ENCODE measurements at regions not wholly inside any gene's neighbourhood (a gene's known extent, or its start where the extent isn't known, plus 50 kb on each side); places are given as distances from the start of the nearest gene placed in this dataset.

- TF ChIP-seq ASH2L (IDR thresholded peaks at IDR 0.05; ENCODE audit: insufficient read length, low read depth, low read length) (no peak), POLR2AphosphoS5 (IDR thresholded peaks at IDR 0.05; ENCODE audit: low read depth, low read length) (no peak), ATF6 (CRISPR knock-in tag; conservative IDR thresholded peaks at IDR 0.05) (no peak), FOXK1 (CRISPR knock-in tag; IDR thresholded peaks at IDR 0.05; ENCODE audit: borderline replicate concordance, low read depth) (no peak), ATF2 (CRISPR knock-in tag; IDR thresholded peaks at IDR 0.05) (no peak), ZNF224 (CRISPR knock-in tag; IDR thresholded peaks at IDR 0.05) (no peak), POLR2A (IDR thresholded peaks at IDR 0.05; ENCODE audit: insufficient read depth in 1 of 2, low read depth in 2 of 2, low read length in 2 of 2) (no peak), GTF2F1 (IDR thresholded peaks at IDR 0.05; ENCODE audit: low read length) (no peak), CTCF (CRISPR knock-in tag; IDR thresholded peaks at IDR 0.05) (no peak), ZNF138 (CRISPR knock-in tag; IDR thresholded peaks at IDR 0.05; ENCODE audit: low read depth) (no peak), SP4 (CRISPR knock-in tag; IDR thresholded peaks at IDR 0.05) (no peak)
- TF ChIP-seq, protein P1, sequence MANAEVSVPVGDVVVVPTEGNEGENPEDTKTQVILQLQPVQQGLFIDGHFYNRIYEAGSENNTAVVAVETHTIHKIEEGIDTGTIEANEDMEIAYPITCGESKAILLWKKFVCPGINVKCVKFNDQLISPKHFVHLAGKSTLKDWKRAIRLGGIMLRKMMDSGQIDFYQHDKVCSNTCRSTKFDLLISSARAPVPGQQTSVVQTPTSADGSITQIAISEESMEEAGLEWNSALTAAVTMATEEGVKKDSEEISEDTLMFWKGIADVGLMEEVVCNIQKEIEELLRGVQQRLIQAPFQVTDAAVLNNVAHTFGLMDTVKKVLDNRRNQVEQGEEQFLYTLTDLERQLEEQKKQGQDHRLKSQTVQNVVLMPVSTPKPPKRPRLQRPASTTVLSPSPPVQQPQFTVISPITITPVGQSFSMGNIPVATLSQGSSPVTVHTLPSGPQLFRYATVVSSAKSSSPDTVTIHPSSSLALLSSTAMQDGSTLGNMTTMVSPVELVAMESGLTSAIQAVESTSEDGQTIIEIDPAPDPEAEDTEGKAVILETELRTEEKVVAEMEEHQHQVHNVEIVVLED (CRISPR knock-in tag; IDR thresholded peaks at IDR 0.05; ENCODE audit: borderline replicate concordance): no peak
- TF ChIP-seq, protein P2, sequence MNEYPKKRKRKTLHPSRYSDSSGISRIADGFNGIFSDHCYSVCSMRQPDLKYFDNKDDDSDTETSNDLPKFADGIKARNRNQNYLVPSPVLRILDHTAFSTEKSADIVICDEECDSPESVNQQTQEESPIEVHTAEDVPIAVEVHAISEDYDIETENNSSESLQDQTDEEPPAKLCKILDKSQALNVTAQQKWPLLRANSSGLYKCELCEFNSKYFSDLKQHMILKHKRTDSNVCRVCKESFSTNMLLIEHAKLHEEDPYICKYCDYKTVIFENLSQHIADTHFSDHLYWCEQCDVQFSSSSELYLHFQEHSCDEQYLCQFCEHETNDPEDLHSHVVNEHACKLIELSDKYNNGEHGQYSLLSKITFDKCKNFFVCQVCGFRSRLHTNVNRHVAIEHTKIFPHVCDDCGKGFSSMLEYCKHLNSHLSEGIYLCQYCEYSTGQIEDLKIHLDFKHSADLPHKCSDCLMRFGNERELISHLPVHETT (CRISPR knock-in tag; conservative IDR thresholded peaks at IDR 0.05): no peak
- TF ChIP-seq, protein P3, sequence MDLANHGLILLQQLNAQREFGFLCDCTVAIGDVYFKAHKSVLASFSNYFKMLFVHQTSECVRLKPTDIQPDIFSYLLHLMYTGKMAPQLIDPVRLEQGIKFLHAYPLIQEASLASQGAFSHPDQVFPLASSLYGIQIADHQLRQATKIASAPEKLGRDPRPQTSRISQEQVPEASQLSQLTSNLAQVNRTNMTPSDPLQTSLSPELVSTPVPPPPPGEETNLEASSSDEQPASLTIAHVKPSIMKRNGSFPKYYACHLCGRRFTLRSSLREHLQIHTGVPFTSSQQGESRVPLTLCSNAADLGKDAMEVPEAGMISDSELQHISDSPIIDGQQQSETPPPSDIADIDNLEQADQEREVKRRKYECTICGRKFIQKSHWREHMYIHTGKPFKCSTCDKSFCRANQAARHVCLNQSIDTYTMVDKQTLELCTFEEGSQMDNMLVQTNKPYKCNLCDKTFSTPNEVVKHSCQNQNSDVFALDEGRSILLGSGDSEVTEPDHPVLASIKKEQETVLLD (CRISPR knock-in tag; IDR thresholded peaks at IDR 0.05; ENCODE audit: low read depth): no peak
These were observed 74.1 kb upstream of the MED13 start for GRCh38 chr17:62139141-62139540.

Data from HepG2 (cell line).